ENCODE measurements at regions not wholly inside any gene's neighbourhood (a gene's known extent, or its start where the extent isn't known, plus 50 kb on each side); places are given as distances from the start of the nearest gene placed in this dataset.
"Not testable (repeated sequence)": the region's sequence is repeated elsewhere in the genome, so short reads cannot be mapped to it uniquely, and the experiment has no call there.

DNA sequence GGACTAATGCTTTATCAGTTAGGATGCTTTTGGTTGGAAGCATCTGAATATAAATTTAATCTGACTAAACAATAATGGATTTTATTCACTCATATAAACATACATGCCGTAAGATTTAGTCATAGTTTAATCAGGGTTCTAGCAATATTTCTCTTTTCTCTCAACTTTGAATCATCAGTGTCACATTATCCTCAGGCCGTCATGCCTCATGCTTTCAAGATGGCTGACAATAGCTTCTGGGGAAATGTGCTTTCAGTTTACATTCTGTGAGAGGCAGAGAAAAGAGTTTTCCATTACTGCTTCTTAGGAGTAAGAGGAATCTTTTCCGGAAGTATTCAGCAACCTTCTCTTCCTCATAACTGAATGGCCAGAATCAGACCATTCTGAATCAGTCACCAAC lies 162.2 kb downstream of the GJA1 start (continued):
- TF ChIP-seq ZNF446 (CRISPR knock-in tag; IDR thresholded peaks at IDR 0.05) = no peak

DNA sequence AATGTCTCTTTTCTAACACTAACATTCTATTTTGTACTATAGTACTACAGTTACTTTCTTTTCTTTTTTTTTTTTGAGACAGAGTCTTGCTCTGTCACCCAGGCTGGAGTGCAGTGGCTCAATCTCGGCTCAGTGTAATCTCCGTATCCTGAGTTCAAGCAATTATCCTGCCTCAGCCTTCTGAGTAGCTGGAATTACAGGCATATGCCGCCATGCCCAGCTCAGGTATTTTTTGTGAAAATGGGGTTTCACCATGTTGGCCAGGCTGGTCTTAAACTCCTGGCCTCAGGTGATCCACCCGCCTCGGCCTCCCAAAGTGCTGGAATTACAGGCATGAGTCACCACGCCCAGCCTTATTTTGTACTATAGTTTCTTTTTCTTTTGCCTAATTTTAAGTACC lies 163.9 kb downstream of the GJA1 start:
- BruUV-seq (replicated peaks); DNase-seq (ENCODE audit: low spot score); H2AFZ ChIP-seq (ENCODE audit: low read length); H4K20me1 ChIP-seq (ENCODE audit: insufficient read depth, low read length); POLR2A ChIA-PET; intact Hi-C loops (cut with micrococcal nuclease; ENCODE audit: unreplicated experiment); H3K36me3 ChIP-seq (replicated peaks in 1 of 2; ENCODE audit: control insufficient read depth in 1 of 2, insufficient read depth in 2 of 2, low read length in 2 of 2); H3K9me3 ChIP-seq (ENCODE audit: low read length); CTCF ChIA-PET (ENCODE audit: low intra/inter-chr PET ratio, low total read pairs); H3K27ac ChIP-seq (ENCODE audit: extremely low read length, insufficient read depth, low read length); H3K4me1 ChIP-seq (ENCODE audit: insufficient read depth, low read length); H3K9ac ChIP-seq (ENCODE audit: insufficient read depth, low read depth, low read length); H3K4me3 ChIP-seq (replicated peaks in 1 of 3; ENCODE audit: insufficient read depth in 1 of 3, low read depth in 2 of 3, low read length in 3 of 3); in situ Hi-C loops (cut with HindIII; ENCODE audit: extremely low pct_ligation_motif_present, low pct_unique_long_range_greater_than_20kb); FAIRE-seq; H3K4me2 ChIP-seq (ENCODE audit: low read depth, low read length); H3K27me3 ChIP-seq (ENCODE audit: control insufficient read depth in 1 of 2, insufficient read depth in 2 of 2, low read length in 2 of 2); H3K79me2 ChIP-seq (ENCODE audit: insufficient read depth, low read length); ATAC-seq: not testable (repeated sequence)
- 9% methylated on average over 6 of the region's 6 CpGs for WGBS (ENCODE audit: low lambda C conversion rate)

DNA sequence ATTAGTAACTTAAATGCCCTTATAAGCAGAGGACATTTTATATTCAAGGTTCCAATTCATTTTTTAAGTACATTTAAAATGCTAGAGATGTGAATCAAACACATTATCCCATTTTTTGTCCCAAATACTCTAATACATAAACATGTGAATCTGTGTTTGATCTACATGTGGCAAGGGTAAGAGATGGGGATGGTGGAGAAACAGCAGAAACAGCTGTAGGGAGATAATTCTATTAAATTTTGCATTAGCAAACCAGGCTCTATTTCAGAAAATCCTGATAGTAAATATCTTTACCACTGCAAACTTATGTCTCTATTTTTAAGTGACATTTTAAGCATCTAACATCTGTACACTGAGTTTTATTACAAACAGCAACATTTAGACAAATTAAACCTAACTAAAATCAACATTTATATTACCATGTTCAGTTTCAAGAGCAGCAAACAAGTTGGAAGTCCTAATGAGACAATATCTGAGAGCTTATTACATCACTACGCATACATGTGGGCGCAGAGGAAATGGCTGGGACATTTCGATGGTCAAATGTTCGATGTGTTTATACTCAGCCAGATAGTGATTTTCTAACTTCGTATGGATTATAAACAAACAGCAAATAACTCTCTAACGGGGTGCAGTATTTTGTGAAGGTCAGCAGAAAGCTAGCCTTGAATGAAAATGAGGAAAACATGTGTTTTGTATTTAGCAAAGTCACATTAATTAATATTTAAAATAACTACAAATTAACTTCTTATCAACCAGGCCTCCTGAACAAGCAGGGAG lies 165.1 kb downstream of the GJA1 start:
- POLR2A ChIA-PET = no interaction called here
- Histone ChIP-seq H4K20me1 (ENCODE audit: insufficient read depth, low read length) (no peaks in the 10 kb centered on the region; the same call in 1 of the 2 replicates), H3K79me2 (ENCODE audit: insufficient read depth, low read length) (no peaks in the 10 kb centered on the region), H3K4me2 (ENCODE audit: low read depth, low read length) (no peak overlapping the region), H3K4me1 (ENCODE audit: insufficient read depth, low read length) (no peaks in the 10 kb centered on the region), H3K9ac (ENCODE audit: insufficient read depth, low read depth, low read length) (no peak overlapping the region), H3K9me3 (ENCODE audit: low read length) (no peaks in the 10 kb centered on the region), H3K27me3 (ENCODE audit: control insufficient read depth in 1 of 2, insufficient read depth in 2 of 2, low read length in 2 of 2) (no peaks in the 10 kb centered on the region), H3K4me3 (replicated peaks in 1 of 3; ENCODE audit: insufficient read depth in 1 of 3, low read depth in 2 of 3, low read length in 3 of 3) (no peak overlapping the region), H2AFZ (ENCODE audit: low read length) (no peak overlapping the region), H3K36me3 (replicated peaks in 1 of 2; ENCODE audit: control insufficient read depth in 1 of 2, insufficient read depth in 2 of 2, low read length in 2 of 2) (no peaks in the 10 kb centered on the region), H3K27ac (ENCODE audit: extremely low read length, insufficient read depth, low read length) (no peak overlapping the region)
- DNase-seq (ENCODE audit: low spot score) (no peak), FAIRE-seq (no peak), ATAC-seq (no peak)
- CTCF ChIA-PET (ENCODE audit: low intra/inter-chr PET ratio, low total read pairs) = no interaction called here
- BruUV-seq (replicated peaks) = no TSS peak
- WGBS (ENCODE audit: low lambda C conversion rate) = 39% methylated on average over 6 of the region's 6 CpGs
- in situ Hi-C loops (cut with HindIII; ENCODE audit: extremely low pct_ligation_motif_present, low pct_unique_long_range_greater_than_20kb) (no loop called here), intact Hi-C loops (cut with micrococcal nuclease; ENCODE audit: unreplicated experiment) (no loop called here)
- TF ChIP-seq MAFF (IDR thresholded peaks at IDR 0.05; ENCODE audit: low read depth, low read length) (peak; percentile 50; the same call in 1 of the 2 replicates), ZNF260 (CRISPR knock-in tag; IDR thresholded peaks at IDR 0.05; ENCODE audit: borderline replicate concordance, low read depth) (no peak), MAFK (conservative IDR thresholded peaks at IDR 0.05 in 1 of 2, IDR thresholded peaks at IDR 0.05 in 1 of 2; ENCODE audit: low read length in 2 of 2) (peak; percentile 53 to 72)
- TF ChIP-seq, protein P1, sequence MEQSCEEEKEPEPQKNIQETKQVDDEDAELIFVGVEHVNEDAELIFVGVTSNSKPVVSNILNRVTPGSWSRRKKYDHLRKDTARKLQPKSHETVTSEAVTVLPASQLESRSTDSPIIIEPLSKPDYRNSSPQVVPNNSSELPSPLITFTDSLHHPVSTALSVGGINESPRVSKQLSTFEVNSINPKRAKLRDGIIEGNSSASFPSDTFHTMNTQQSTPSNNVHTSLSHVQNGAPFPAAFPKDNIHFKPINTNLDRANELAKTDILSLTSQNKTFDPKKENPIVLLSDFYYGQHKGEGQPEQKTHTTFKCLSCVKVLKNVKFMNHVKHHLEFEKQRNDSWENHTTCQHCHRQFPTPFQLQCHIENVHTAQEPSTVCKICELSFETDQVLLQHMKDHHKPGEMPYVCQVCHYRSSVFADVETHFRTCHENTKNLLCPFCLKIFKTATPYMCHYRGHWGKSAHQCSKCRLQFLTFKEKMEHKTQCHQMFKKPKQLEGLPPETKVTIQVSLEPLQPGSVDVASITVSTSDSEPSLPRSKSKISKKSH (CRISPR knock-in tag; IDR thresholded peaks at IDR 0.05; ENCODE audit: borderline replicate concordance) = no peak
